SK-N-MC (cell line): ENCODE measurements at regions not wholly inside any gene's neighbourhood (a gene's known extent, or its start where the extent isn't known, plus 50 kb on each side); places are given as distances from the start of the nearest gene placed in this dataset.

Experiments
- EZH2 ChIP-seq: fragments of 200-600 bp; sonication (generic); IDR thresholded peaks from one replicate; pipeline ENCODE4 v1.6.1; 2017; ENCODE audit warnings: antibody characterized with exemption
- FOXP2 ChIP-seq: optimal IDR thresholded peaks from 2 replicates; pipeline ENCODE3; 2011; ENCODE audit warnings: mild to moderate bottlenecking, moderate library complexity; ENCODE audit not compliant: insufficient read depth; ENCODE audit errors: extremely low read length, control extremely low read depth
- POLR2AphosphoS5 ChIP-seq: IDR thresholded peaks from 2 replicates; pipeline ENCODE4 v1.6.1; 2012; ENCODE audit warnings: mild to moderate bottlenecking, low read depth, low read length, borderline replicate concordance

DNA sequence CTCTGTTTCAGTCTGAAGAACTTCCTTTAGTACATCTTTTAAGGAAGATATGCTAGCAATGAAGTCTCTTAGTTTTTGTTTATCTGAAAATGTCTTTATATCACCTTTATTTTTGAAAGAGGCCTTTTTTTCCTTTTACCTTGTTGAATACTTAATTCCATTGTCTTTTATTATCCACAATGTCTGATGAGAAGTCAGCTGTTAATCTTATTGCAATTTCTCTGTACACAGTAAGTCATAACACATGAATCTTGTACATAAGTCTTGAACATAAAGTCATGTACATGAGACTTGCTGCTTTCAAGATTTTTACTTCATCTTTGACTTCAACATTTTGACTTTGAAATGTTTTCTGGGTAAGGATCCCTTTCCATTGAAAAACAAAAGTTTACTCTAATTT lies 424.3 kb upstream of the ATP10A start:
- TF ChIP-seq EZH2, result no peak
- no peak for TF ChIP-seq POLR2AphosphoS5
- no peak for TF ChIP-seq FOXP2
